ENCODE measurements at regions not wholly inside any gene's neighbourhood (a gene's known extent, or its start where the extent isn't known, plus 50 kb on each side); places are given as distances from the start of the nearest gene placed in this dataset.

- DNase-seq: no peak
These were observed 62.4 kb upstream of the TIAM1 start for GRCh38 chr21:31406510-31406909.

GRCh38 chr21:31405604-31406003, 61.5 kb upstream of the TIAM1 start:
- no peak for DNase-seq

- DNase-seq: no peak
These were observed 59.7 kb upstream of the TIAM1 start for GRCh38 chr21:31403596-31404333.

GRCh38 chr21:31399591-31399990, 55.5 kb upstream of the TIAM1 start:
- DNase-seq: no peak

- no peak for DNase-seq
These were observed 54.5 kb upstream of the TIAM1 start for GRCh38 chr21:31398574-31398973.

- no peak for DNase-seq
These were observed 53.9 kb upstream of the TIAM1 start for GRCh38 chr21:31397939-31398338.

GRCh38 chr21:31397515-31397926, 53.5 kb upstream of the TIAM1 start:
- DNase-seq: peak; percentile 17

GRCh38 chr21:31397030-31397429, 53.0 kb upstream of the TIAM1 start:
- DNase-seq: no peak

- DNase-seq: no peak
These were observed 52.3 kb upstream of the TIAM1 start for GRCh38 chr21:31396399-31396798.

- DNase-seq: no peak
These were observed 51.7 kb upstream of the TIAM1 start for GRCh38 chr21:31395791-31396190.

GRCh38 chr21:31395268-31395667, 51.2 kb upstream of the TIAM1 start:
- DNase-seq: no peak

- no peak for DNase-seq
These were observed 50.2 kb upstream of the TIAM1 start for GRCh38 chr21:31394309-31394708.
